ENCODE measurements at regions not wholly inside any gene's neighbourhood (a gene's known extent, or its start where the extent isn't known, plus 50 kb on each side); places are given as distances from the start of the nearest gene placed in this dataset.

DNA sequence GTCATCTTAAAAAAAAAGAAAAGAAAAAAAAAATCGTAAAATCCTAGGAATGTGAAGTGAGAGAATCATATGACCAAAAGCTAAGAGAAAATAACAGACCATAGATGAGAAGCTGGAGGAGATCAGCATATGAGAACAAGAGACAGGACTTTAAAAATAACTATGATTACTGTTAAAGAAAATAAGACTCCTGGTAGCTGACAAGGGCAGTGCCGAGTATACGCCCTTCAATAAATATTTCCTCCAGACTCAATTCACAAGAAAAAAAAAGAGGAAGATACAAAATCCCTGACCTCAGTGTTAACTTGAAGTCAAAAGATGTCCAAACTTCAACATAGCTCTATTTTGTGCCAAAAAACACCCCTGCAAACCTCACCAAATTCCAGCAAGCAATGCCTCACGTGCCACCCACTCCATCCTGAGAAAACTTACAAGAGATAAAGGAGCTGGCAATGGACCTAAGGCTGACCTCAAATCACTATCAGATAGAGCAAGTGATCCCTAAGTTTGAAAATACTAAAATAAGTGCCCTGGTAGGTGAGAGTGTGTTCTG, 817.2 kb downstream of the SOCS6 start:
- Histone ChIP-seq H3K27ac (ENCODE audit: control insufficient read depth, insufficient read depth, low read length) (no peak overlapping the region), H3K36me3 (ENCODE audit: control insufficient read depth in 2 of 2, extremely low read depth in 1 of 2, insufficient read depth in 2 of 2, low read length in 2 of 2) (no peaks in the 10 kb centered on the region), H3K27me3 (ENCODE audit: control insufficient read depth, extremely low read depth, insufficient read depth, low read length) (no peaks in the 10 kb centered on the region), H3K4me2 (ENCODE audit: control insufficient read depth, extremely low read depth, insufficient read depth, low read depth, low read length) (no peak overlapping the region), H3K4me3 (ENCODE audit: control insufficient read depth in 2 of 3, extremely low read depth in 1 of 3, insufficient read depth in 2 of 3, low read depth in 1 of 3, low read length in 3 of 3) (no peak overlapping the region), H2AFZ (ENCODE audit: control insufficient read depth, low read length) (no peak overlapping the region), H3K4me1 (ENCODE audit: control insufficient read depth, extremely low read depth, insufficient read depth, low read length) (no peaks in the 10 kb centered on the region), H3K9me1 (ENCODE audit: control insufficient read depth, extremely low read depth, insufficient read depth, low read length) (no peaks in the 10 kb centered on the region), H3K9me3 (ENCODE audit: control insufficient read depth, low read depth, low read length) (no peaks in the 10 kb centered on the region), H3K79me2 (ENCODE audit: control insufficient read depth, insufficient read depth, low read length) (no peaks in the 10 kb centered on the region), H4K20me1 (ENCODE audit: control insufficient read depth, extremely low read depth, insufficient read depth, low read length) (no peaks in the 10 kb centered on the region), H3K9ac (ENCODE audit: control insufficient read depth, extremely low read depth, insufficient read depth, low read length) (no peak overlapping the region)
- dilution Hi-C loops (cut with MboI; ENCODE audit: extremely low pct_ligation_motif_present, low sequenced_read_pairs) = no loop called here
- no peak for TF ChIP-seq EZH2 (IDR thresholded peaks at IDR 0.05; ENCODE audit: low read length)
- TF ChIP-seq, protein P1, sequence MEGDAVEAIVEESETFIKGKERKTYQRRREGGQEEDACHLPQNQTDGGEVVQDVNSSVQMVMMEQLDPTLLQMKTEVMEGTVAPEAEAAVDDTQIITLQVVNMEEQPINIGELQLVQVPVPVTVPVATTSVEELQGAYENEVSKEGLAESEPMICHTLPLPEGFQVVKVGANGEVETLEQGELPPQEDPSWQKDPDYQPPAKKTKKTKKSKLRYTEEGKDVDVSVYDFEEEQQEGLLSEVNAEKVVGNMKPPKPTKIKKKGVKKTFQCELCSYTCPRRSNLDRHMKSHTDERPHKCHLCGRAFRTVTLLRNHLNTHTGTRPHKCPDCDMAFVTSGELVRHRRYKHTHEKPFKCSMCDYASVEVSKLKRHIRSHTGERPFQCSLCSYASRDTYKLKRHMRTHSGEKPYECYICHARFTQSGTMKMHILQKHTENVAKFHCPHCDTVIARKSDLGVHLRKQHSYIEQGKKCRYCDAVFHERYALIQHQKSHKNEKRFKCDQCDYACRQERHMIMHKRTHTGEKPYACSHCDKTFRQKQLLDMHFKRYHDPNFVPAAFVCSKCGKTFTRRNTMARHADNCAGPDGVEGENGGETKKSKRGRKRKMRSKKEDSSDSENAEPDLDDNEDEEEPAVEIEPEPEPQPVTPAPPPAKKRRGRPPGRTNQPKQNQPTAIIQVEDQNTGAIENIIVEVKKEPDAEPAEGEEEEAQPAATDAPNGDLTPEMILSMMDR (optimal IDR thresholded peaks at IDR 0.05 in 1 of 3, IDR thresholded peaks at IDR 0.05 in 1 of 3, conservative IDR thresholded peaks at IDR 0.05 in 1 of 3; ENCODE audit: extremely low read depth in 1 of 3, insufficient read depth in 2 of 3, low read length in 3 of 3) = no peak
- FAIRE-seq (no peak), DNase-seq (ENCODE audit: low read depth, low spot score) (no peak)

DNA sequence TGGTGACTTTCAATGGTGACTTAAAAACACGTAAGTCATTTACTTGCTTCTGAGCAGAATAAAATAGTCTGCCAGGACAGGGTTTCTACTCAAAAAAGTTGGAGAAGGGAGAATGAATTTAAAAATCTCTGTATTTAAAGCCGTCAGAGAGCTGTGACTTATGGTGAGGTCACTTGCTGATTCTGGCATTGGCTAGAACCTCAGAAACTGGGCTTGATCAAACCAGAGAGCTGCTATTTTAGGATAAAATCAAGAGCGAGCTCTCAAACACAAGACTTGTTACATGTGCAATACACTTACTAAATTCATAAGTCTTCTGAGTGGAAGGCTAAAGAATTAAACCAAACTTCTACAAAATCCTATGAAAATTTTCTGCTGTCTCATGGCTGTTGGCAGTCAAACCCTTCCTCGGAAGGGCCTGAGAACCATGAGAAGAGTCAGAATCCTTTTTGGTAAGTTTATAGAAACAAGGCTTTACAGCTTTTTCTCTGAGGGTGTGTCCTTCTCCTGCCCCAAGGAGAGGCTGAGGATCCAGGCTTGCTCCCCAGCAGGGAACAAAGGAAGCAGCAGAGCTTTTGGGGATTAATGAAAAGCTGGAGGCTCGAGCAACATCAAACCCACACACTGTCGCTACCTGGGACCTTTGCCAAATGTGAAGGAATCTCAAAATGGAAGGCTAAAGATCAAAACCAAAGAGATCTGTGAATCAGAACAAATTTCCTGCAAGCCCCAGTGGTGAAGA, 816.4 kb downstream of the SOCS6 start:
- DNase-seq (ENCODE audit: low read depth, low spot score) (no peak), FAIRE-seq (no peak)
- Histone ChIP-seq H3K79me2 (ENCODE audit: control insufficient read depth, insufficient read depth, low read length) (no peaks in the 10 kb centered on the region), H3K9me1 (ENCODE audit: control insufficient read depth, extremely low read depth, insufficient read depth, low read length) (no peaks in the 10 kb centered on the region), H3K9me3 (ENCODE audit: control insufficient read depth, low read depth, low read length) (no peaks in the 10 kb centered on the region), H3K4me2 (ENCODE audit: control insufficient read depth, extremely low read depth, insufficient read depth, low read depth, low read length) (no peak overlapping the region), H4K20me1 (ENCODE audit: control insufficient read depth, extremely low read depth, insufficient read depth, low read length) (no peaks in the 10 kb centered on the region), H3K4me1 (ENCODE audit: control insufficient read depth, extremely low read depth, insufficient read depth, low read length) (no peaks in the 10 kb centered on the region), H3K9ac (ENCODE audit: control insufficient read depth, extremely low read depth, insufficient read depth, low read length) (no peak overlapping the region), H3K4me3 (ENCODE audit: control insufficient read depth in 2 of 3, extremely low read depth in 1 of 3, insufficient read depth in 2 of 3, low read depth in 1 of 3, low read length in 3 of 3) (no peak overlapping the region), H3K27ac (ENCODE audit: control insufficient read depth, insufficient read depth, low read length) (no peak overlapping the region), H3K27me3 (ENCODE audit: control insufficient read depth, extremely low read depth, insufficient read depth, low read length) (no peaks in the 10 kb centered on the region), H3K36me3 (ENCODE audit: control insufficient read depth in 2 of 2, extremely low read depth in 1 of 2, insufficient read depth in 2 of 2, low read length in 2 of 2) (no peaks in the 10 kb centered on the region), H2AFZ (ENCODE audit: control insufficient read depth, low read length) (no peak overlapping the region)
- TF ChIP-seq EZH2 (IDR thresholded peaks at IDR 0.05; ENCODE audit: low read length) = no peak
- TF ChIP-seq, protein P1 (optimal IDR thresholded peaks at IDR 0.05 in 1 of 3, IDR thresholded peaks at IDR 0.05 in 1 of 3, conservative IDR thresholded peaks at IDR 0.05 in 1 of 3; ENCODE audit: extremely low read depth in 1 of 3, insufficient read depth in 2 of 3, low read length in 3 of 3) = no peak
- dilution Hi-C loops (cut with MboI; ENCODE audit: extremely low pct_ligation_motif_present, low sequenced_read_pairs) = no loop called here
